ENCODE measurements at regions not wholly inside any gene's neighbourhood (a gene's known extent, or its start where the extent isn't known, plus 50 kb on each side); places are given as distances from the start of the nearest gene placed in this dataset.

GRCh38 chr4:89657931-89658700, 178.8 kb downstream of the SNCA start:
- no peak overlapping the region for H3K4me3 Mint-ChIP-seq
- no peaks in the 10 kb centered on the region for H3K9me3 Mint-ChIP-seq
- peaks cover 33% of the 10 kb centered on the region for H3K4me1 Mint-ChIP-seq
- DNase-seq = no peak
- H3K36me3 Mint-ChIP-seq (ENCODE audit: low read depth) = no peaks in the 10 kb centered on the region
- no peak overlapping the region for H3K27ac Mint-ChIP-seq
- H3K27me3 Mint-ChIP-seq (ENCODE audit: low read depth, poor library complexity) = no peaks in the 10 kb centered on the region
- TF ChIP-seq CTCF (IDR thresholded peaks at IDR 0.05) = peak; percentile 8

- Mint-ChIP-seq H3K4me3 (no peak overlapping the region), H3K4me1 (peaks cover 14% of the 10 kb centered on the region), H3K27ac (no peak overlapping the region), H3K36me3 (ENCODE audit: low read depth) (no peaks in the 10 kb centered on the region), H3K27me3 (ENCODE audit: low read depth, poor library complexity) (no peaks in the 10 kb centered on the region), H3K9me3 (peaks cover 14% of the 10 kb centered on the region)
- TF ChIP-seq CTCF (IDR thresholded peaks at IDR 0.05) = no peak
- DNase-seq = no peak
Observed at GRCh38 chr4:89653012-89653411, 183.9 kb downstream of the SNCA start.

- H3K27ac Mint-ChIP-seq = no peak overlapping the region
- H3K36me3 Mint-ChIP-seq (ENCODE audit: low read depth) = peaks cover 4% of the 10 kb centered on the region
- no peaks in the 10 kb centered on the region for H3K27me3 Mint-ChIP-seq (ENCODE audit: low read depth, poor library complexity)
- H3K4me3 Mint-ChIP-seq = no peak overlapping the region
- DNase-seq = no peak
- peaks cover 23% of the 10 kb centered on the region for H3K9me3 Mint-ChIP-seq
- no peak for TF ChIP-seq CTCF (IDR thresholded peaks at IDR 0.05)
- peaks cover 8% of the 10 kb centered on the region for H3K4me1 Mint-ChIP-seq
Observed at GRCh38 chr4:89645482-89645881, 191.5 kb downstream of the SNCA start.

- peak overlapping the region; percentile 70 for H3K4me3 Mint-ChIP-seq
- no peaks in the 10 kb centered on the region for H3K27me3 Mint-ChIP-seq (ENCODE audit: low read depth, poor library complexity)
- H3K36me3 Mint-ChIP-seq (ENCODE audit: low read depth) = peaks cover 4% of the 10 kb centered on the region
- H3K9me3 Mint-ChIP-seq = peaks cover 6% of the 10 kb centered on the region
- peak; percentile 31 for TF ChIP-seq CTCF (IDR thresholded peaks at IDR 0.05)
- no peak for DNase-seq
- H3K27ac Mint-ChIP-seq = no peak overlapping the region
- peaks cover 8% of the 10 kb centered on the region for H3K4me1 Mint-ChIP-seq
Observed at GRCh38 chr4:89641367-89641687, 195.6 kb downstream of the SNCA start.

GRCh38 chr4:89640620-89641366, 196.2 kb downstream of the SNCA start:
- peak; percentile 74 for DNase-seq
- H3K4me3 Mint-ChIP-seq = peak overlapping the region; percentile 70

More at GRCh38 chr4:89640620-89641366, 196.2 kb downstream of the SNCA start:
- Mint-ChIP-seq H3K27me3 (ENCODE audit: low read depth, poor library complexity) (no peaks in the 10 kb centered on the region), H3K36me3 (ENCODE audit: low read depth) (peaks cover 4% of the 10 kb centered on the region), H3K4me1 (peaks cover 8% of the 10 kb centered on the region), H3K27ac (peak overlapping the region; percentile 68), H3K9me3 (peaks cover 6% of the 10 kb centered on the region)
- peak; percentile 68 for TF ChIP-seq CTCF (IDR thresholded peaks at IDR 0.05)
